Activated CD4-positive, alpha-beta memory T cell treated with anti-CD3 and anti-CD28 coated beads, Interleukin-2, amount 10 ng/mL, durations not matched to agents 7 days and 5 days (primary cell): ENCODE measurements at regions not wholly inside any gene's neighbourhood (a gene's known extent, or its start where the extent isn't known, plus 50 kb on each side); places are given as distances from the start of the nearest gene placed in this dataset.
"Not testable (repeated sequence)": the region's sequence is repeated elsewhere in the genome, so short reads cannot be mapped to it uniquely, and the experiment has no call there.

Experiments used
- CTCF ChIA-PET: fragments of 350-600 bp; sonication (Branson Sonifier 250); formaldehyde crosslinking; loops from one replicate; lab custom pipeline; 2021; ENCODE audit warnings: antibody characterized with exemption, inconsistent platforms; lab: Charles Lee
- POLR2A ChIA-PET: fragments of 350-600 bp; sonication (Branson Sonifier 250); formaldehyde crosslinking; loops from one replicate; lab custom pipeline; 2021; ENCODE audit warnings: antibody characterized with exemption; lab: Charles Lee
- DNase-seq: peaks from one replicate; pipeline ENCODE4 v3.0.0-alpha.2; 2020
- H3K27ac Mint-ChIP-seq: one replicate; pipeline ENCODE4 v1.8.0; 2021; ENCODE audit warnings: mild to moderate bottlenecking, mixed read lengths
- H3K27me3 Mint-ChIP-seq: one replicate; pipeline ENCODE4 v1.8.0; 2021; ENCODE audit warnings: mixed read lengths
- H3K36me3 Mint-ChIP-seq: one replicate; pipeline ENCODE4 v1.8.0; 2021; ENCODE audit warnings: low read depth, mixed read lengths
- H3K4me1 Mint-ChIP-seq: one replicate; pipeline ENCODE4 v1.8.0; 2021; ENCODE audit warnings: mixed read lengths
- H3K4me3 Mint-ChIP-seq: one replicate; pipeline ENCODE4 v1.8.0; 2021; ENCODE audit warnings: mild to moderate bottlenecking, mixed read lengths
- H3K9me3 Mint-ChIP-seq: one replicate; pipeline ENCODE4 v1.8.0; 2021; ENCODE audit warnings: mixed read lengths

DNA sequence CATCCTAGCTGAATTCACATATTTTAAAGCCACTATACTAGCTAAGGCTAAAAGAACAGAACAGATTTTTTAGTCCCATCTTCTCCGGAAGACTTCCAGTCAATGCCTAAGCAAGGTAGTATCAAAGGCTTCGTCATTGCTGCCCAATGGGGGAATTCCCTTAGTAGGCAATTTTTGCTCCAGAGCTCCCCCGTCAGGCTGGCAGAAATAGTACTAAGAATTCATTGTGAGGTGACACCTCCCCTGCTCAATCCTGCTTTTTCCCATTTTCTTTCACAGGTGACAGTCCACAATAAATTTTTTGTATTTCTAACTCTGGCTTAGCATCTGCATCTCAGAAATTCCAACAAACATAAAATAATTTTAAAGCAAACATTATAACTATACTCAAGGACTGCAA lies 52.8 kb upstream of the SRSF6 start:
- Mint-ChIP-seq H3K4me3 (no peak overlapping the region), H3K9me3 (no peaks in the 10 kb centered on the region), H3K27ac (no peak overlapping the region), H3K4me1 (no peaks in the 10 kb centered on the region), H3K36me3 (no peaks in the 10 kb centered on the region), H3K27me3 (peaks cover 4% of the 10 kb centered on the region)
- ChIA-PET POLR2A (no interaction called here), CTCF (no interaction called here)
- peak; percentile 28 for DNase-seq

GRCh38 chr20:43400882-43401281 lies 56.8 kb upstream of the SRSF6 start:
- H3K27ac Mint-ChIP-seq, H3K27me3 Mint-ChIP-seq, H3K36me3 Mint-ChIP-seq, H3K4me1 Mint-ChIP-seq, H3K4me3 Mint-ChIP-seq, DNase-seq, POLR2A ChIA-PET, H3K9me3 Mint-ChIP-seq: not testable (repeated sequence)
- CTCF ChIA-PET, result interaction anchor here (1.5 kb wide), 1 partner anchor 8 kb away, joined by 7 read pairs; no protein-coding TSS in a partner anchor

DNA sequence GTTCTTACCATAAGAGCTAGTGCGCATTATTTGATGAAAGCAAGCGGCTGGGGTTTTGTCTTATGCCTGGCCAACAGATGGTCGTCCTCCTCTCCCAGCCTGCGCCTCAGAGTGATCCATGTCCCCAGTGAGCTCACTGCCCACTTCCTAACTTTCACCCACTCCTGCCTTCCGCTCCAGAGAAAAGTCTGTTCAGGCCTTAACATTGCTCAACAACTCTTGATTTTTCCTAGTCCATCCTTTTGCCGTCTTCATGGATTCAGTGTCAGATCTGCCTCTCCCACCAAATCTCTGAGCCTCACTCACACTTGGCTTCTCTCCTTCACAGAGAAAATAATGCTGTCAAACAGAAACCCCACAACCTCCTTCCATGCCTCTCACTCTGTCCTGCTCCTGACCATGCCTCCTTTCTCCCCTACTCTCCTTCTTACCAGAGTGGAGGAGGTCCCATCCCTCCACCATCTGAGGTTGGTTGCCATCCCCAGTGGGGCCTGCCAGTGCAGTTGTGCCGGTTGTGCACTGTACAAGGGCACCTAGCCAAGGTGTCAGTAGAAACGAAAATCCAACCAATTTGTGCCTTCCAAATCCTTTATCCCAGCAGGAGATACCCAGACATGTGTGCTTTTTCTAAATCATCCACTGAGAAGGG lies 58.9 kb upstream of the SRSF6 start:
- DNase-seq, result no peak
- Mint-ChIP-seq H3K36me3 (no peaks in the 10 kb centered on the region), H3K9me3 (no peaks in the 10 kb centered on the region), H3K4me3 (no peak overlapping the region), H3K27me3 (peaks cover 2% of the 10 kb centered on the region), H3K4me1 (no peaks in the 10 kb centered on the region), H3K27ac (no peak overlapping the region)
- ChIA-PET POLR2A (no interaction called here), CTCF (interaction anchor here (1.8 kb wide), 1 partner anchor 8 kb away, joined by 5 read pairs; no protein-coding TSS in a partner anchor)

GRCh38 chr20:43397147-43397546 lies 60.5 kb upstream of the SRSF6 start:
- DNase-seq, result no peak
- H3K27me3 Mint-ChIP-seq, result peaks cover 4% of the 10 kb centered on the region
- ChIA-PET CTCF (no interaction called here), POLR2A (no interaction called here)
- no peaks in the 10 kb centered on the region for H3K4me1 Mint-ChIP-seq
- no peaks in the 10 kb centered on the region for H3K9me3 Mint-ChIP-seq
- no peaks in the 10 kb centered on the region for H3K36me3 Mint-ChIP-seq
- no peak overlapping the region for H3K4me3 Mint-ChIP-seq
- no peak overlapping the region for H3K27ac Mint-ChIP-seq

DNA sequence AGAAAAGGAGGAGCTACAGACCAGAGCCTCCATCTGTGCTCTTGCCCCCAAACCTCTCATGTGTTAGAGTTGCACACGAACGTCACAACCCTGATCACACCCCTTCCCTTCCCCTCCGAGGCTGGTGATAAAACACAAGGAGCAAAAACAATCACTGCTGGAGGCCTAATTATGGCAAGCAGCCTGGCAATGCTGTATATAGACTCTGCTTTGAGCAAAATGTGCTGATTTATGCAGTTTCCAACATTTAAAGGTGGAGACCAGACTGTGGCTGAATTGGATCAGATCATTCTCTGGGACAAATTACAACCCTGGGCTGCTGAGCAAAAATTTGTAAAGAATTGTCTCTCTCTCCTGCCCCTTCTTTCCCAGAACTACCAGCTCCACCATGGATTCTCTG lies 64.6 kb upstream of the SRSF6 start:
- Mint-ChIP-seq H3K9me3 (no peaks in the 10 kb centered on the region), H3K4me1 (no peaks in the 10 kb centered on the region), H3K36me3 (no peaks in the 10 kb centered on the region), H3K27ac (no peak overlapping the region), H3K4me3 (no peak overlapping the region), H3K27me3 (peaks cover 3% of the 10 kb centered on the region)
- ChIA-PET POLR2A (no interaction called here), CTCF (no interaction called here)
- DNase-seq, result no peak

GRCh38 chr20:43392561-43392960 lies 65.1 kb upstream of the SRSF6 start:
- Mint-ChIP-seq H3K36me3 (no peaks in the 10 kb centered on the region), H3K4me3 (no peak overlapping the region), H3K4me1 (no peaks in the 10 kb centered on the region), H3K27me3 (peaks cover 3% of the 10 kb centered on the region), H3K9me3 (no peaks in the 10 kb centered on the region), H3K27ac (no peak overlapping the region)
- ChIA-PET CTCF (no interaction called here), POLR2A (no interaction called here)
- no peak for DNase-seq

- CTCF ChIA-PET, result interaction anchor here (1.8 kb wide), 1 partner anchor 9 kb away, joined by 5 read pairs; no protein-coding TSS in a partner anchor
These were observed 67.7 kb upstream of the SRSF6 start for GRCh38 chr20:43389839-43390626.

DNA sequence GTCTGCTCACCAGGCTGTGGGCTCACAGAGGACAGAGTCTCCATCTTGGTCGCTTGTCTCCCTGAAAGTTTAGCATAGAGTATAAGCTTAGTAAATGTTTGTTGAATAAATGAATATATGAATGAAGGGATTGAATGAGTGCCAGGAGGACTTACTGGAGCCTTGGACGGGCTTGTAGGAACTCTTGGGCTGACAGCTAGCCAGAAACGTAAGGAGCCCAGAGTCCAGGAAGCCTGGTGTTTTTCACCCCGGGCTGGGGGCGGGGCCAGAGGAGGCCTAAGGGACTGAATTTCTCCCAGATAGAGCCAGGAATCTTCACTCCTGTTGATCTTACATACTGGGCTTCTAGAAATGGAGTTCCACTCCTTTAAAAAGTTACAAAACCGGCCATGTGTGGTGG lies 68.5 kb upstream of the SRSF6 start:
- Mint-ChIP-seq H3K36me3 (no peaks in the 10 kb centered on the region), H3K27me3 (peaks cover 3% of the 10 kb centered on the region), H3K4me1 (no peaks in the 10 kb centered on the region), H3K9me3 (no peaks in the 10 kb centered on the region), H3K27ac (no peak overlapping the region), H3K4me3 (no peak overlapping the region)
- ChIA-PET POLR2A (no interaction called here), CTCF (no interaction called here)
- no peak for DNase-seq

More at GRCh38 chr20:43389839-43390626, 67.7 kb upstream of the SRSF6 start:
- POLR2A ChIA-PET, result no interaction called here
- Mint-ChIP-seq H3K4me1 (no peaks in the 10 kb centered on the region), H3K36me3 (no peaks in the 10 kb centered on the region), H3K4me3 (no peak overlapping the region), H3K9me3 (no peaks in the 10 kb centered on the region), H3K27ac (no peak overlapping the region), H3K27me3 (peaks cover 3% of the 10 kb centered on the region)
- no peak for DNase-seq

DNA sequence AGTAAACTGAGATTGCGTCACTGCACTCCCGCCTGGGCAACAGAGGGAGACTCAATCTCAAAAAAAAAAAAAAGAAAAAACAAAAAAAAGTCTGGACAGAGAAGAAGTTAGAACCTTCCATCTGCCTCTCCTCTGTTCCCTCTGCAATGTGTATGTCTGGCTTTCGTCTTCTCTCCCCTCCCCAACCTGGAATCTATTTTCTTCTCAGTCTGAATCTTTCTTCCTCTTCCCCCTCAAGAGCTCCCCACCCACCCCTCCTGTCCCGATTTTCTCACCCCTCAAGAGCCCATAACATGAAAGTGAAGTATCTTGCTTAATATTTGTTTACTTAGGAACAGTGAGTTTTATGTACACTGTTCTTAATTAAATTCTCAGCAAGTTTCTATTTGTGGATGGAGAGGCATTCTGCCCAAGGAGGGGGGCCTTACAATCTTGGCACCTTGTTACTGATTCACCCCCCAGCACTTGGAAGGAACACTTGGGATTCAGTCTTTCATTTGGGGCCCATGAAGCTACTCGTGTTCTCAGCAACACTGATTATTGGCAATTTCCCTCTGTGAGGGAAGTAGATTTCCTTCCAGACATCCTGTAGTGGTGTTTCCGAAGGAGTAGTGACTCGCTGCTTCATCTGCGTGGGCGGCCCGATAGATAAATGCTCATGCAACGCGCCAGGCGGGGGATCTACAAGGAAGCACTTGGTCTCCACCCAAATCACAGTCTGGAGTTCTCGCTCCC lies 69.3 kb upstream of the SRSF6 start:
- Mint-ChIP-seq H3K27me3 (no peaks in the 10 kb centered on the region), H3K9me3 (no peaks in the 10 kb centered on the region), H3K27ac (no peak overlapping the region), H3K36me3 (no peaks in the 10 kb centered on the region), H3K4me1 (no peaks in the 10 kb centered on the region), H3K4me3 (no peak overlapping the region)
- ChIA-PET CTCF (interaction anchor here (0.7 kb wide), 2 partner anchors 67 to 357 kb away, joined by 3 read pairs; no protein-coding TSS in a partner anchor), POLR2A (no interaction called here)
- no peak for DNase-seq

DNA sequence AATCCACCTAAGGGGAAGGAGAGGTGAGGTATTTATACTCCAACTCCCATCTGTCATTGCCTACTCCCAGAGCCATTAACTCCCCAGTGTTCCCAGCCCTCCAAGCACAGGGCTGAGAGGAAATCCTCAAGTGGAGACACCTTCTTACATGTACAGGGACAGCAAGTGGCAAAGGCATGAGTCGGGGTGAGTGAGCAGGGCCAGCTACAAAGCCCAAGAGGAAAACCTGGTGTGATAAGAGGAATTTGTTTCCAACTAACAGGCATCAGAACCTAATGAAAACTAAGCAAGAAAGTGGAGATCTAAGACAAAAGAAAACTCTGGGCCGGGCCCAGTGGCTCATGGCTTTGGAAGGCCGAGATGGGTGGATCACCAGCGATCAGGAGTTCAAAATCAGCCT lies 70.0 kb upstream of the SRSF6 start:
- POLR2A ChIA-PET, result no interaction called here
- Mint-ChIP-seq H3K4me1 (no peaks in the 10 kb centered on the region), H3K36me3 (no peaks in the 10 kb centered on the region), H3K4me3 (no peak overlapping the region), H3K9me3 (no peaks in the 10 kb centered on the region), H3K27me3 (no peaks in the 10 kb centered on the region), H3K27ac (no peak overlapping the region)
- CTCF ChIA-PET, result no interaction called here
- no peak for DNase-seq

GRCh38 chr20:43386878-43387277 lies 70.8 kb upstream of the SRSF6 start:
- no peaks in the 10 kb centered on the region for H3K4me1 Mint-ChIP-seq
- H3K27ac Mint-ChIP-seq, result no peak overlapping the region
- no peaks in the 10 kb centered on the region for H3K9me3 Mint-ChIP-seq
- ChIA-PET POLR2A (no interaction called here), CTCF (no interaction called here)
- no peaks in the 10 kb centered on the region for H3K36me3 Mint-ChIP-seq
- H3K4me3 Mint-ChIP-seq, result no peak overlapping the region
- H3K27me3 Mint-ChIP-seq, result no peaks in the 10 kb centered on the region
- no peak for DNase-seq

- DNase-seq, result no peak
- ChIA-PET POLR2A (no interaction called here), CTCF (no interaction called here)
- Mint-ChIP-seq H3K9me3 (no peaks in the 10 kb centered on the region), H3K27me3 (no peaks in the 10 kb centered on the region), H3K4me3 (no peak overlapping the region), H3K27ac (no peak overlapping the region), H3K4me1 (no peaks in the 10 kb centered on the region), H3K36me3 (no peaks in the 10 kb centered on the region)
These were observed 71.8 kb upstream of the SRSF6 start for GRCh38 chr20:43385914-43386313.
